ENCODE measurements at regions not wholly inside any gene's neighbourhood (a gene's known extent, or its start where the extent isn't known, plus 50 kb on each side); places are given as distances from the start of the nearest gene placed in this dataset.

- no peak overlapping the region for H3K9ac ChIP-seq (ENCODE audit: low read length)
- H3K27ac ChIP-seq (ENCODE audit: low read length) = no peak overlapping the region
- H3K9me3 ChIP-seq (ENCODE audit: insufficient read depth, low read length) = no peaks in the 10 kb centered on the region
- TF ChIP-seq EZH2phosphoT487 (IDR thresholded peaks at IDR 0.05; ENCODE audit: low read depth) (no peak), CTCF (IDR thresholded peaks at IDR 0.05; ENCODE audit: low read depth, low read length) (no peak)
- no peak overlapping the region for H3K4me2 ChIP-seq (ENCODE audit: low read length)
- H2AFZ ChIP-seq (ENCODE audit: low read depth, low read length) = no peak overlapping the region
- H3K27me3 ChIP-seq (ENCODE audit: low read depth, low read length) = no peaks in the 10 kb centered on the region
- H3K79me2 ChIP-seq (ENCODE audit: low read length) = no peaks in the 10 kb centered on the region
- H3K4me1 ChIP-seq (ENCODE audit: low read length) = no peaks in the 10 kb centered on the region
- no peaks in the 10 kb centered on the region for H4K20me1 ChIP-seq (ENCODE audit: insufficient read depth, low read length)
- no peak overlapping the region for H3K4me3 ChIP-seq (ENCODE audit: low read length)
- H3K36me3 ChIP-seq (replicated peaks; ENCODE audit: low read depth, low read length) = no peaks in the 10 kb centered on the region
Observed at GRCh38 chr15:39285071-39285470, 295.8 kb upstream of the THBS1 start.

GRCh38 chr15:39285663-39286062 is 295.2 kb upstream of the THBS1 start:
- no peak for TF ChIP-seq CTCF (IDR thresholded peaks at IDR 0.05; ENCODE audit: low read depth, low read length)
- TF ChIP-seq EZH2phosphoT487 (IDR thresholded peaks at IDR 0.05; ENCODE audit: low read depth) = no peak
- Histone ChIP-seq H3K27ac (ENCODE audit: low read length) (no peak overlapping the region), H3K4me2 (ENCODE audit: low read length) (no peak overlapping the region), H2AFZ (ENCODE audit: low read depth, low read length) (no peak overlapping the region), H3K27me3 (ENCODE audit: low read depth, low read length) (no peaks in the 10 kb centered on the region), H4K20me1 (ENCODE audit: insufficient read depth, low read length) (no peaks in the 10 kb centered on the region), H3K36me3 (replicated peaks; ENCODE audit: low read depth, low read length) (no peaks in the 10 kb centered on the region), H3K4me1 (ENCODE audit: low read length) (no peaks in the 10 kb centered on the region), H3K79me2 (ENCODE audit: low read length) (no peaks in the 10 kb centered on the region), H3K9me3 (ENCODE audit: insufficient read depth, low read length) (no peaks in the 10 kb centered on the region), H3K9ac (ENCODE audit: low read length) (no peak overlapping the region), H3K4me3 (ENCODE audit: low read length) (no peak overlapping the region)

GRCh38 chr15:39286706-39287105 is 294.2 kb upstream of the THBS1 start:
- Histone ChIP-seq H3K27me3 (ENCODE audit: low read depth, low read length) (no peaks in the 10 kb centered on the region), H3K4me2 (ENCODE audit: low read length) (no peak overlapping the region), H3K4me3 (ENCODE audit: low read length) (no peak overlapping the region), H3K9ac (ENCODE audit: low read length) (no peak overlapping the region), H3K4me1 (ENCODE audit: low read length) (no peaks in the 10 kb centered on the region), H3K79me2 (ENCODE audit: low read length) (no peaks in the 10 kb centered on the region), H3K27ac (ENCODE audit: low read length) (no peak overlapping the region), H4K20me1 (ENCODE audit: insufficient read depth, low read length) (no peaks in the 10 kb centered on the region), H2AFZ (ENCODE audit: low read depth, low read length) (no peak overlapping the region), H3K9me3 (ENCODE audit: insufficient read depth, low read length) (no peaks in the 10 kb centered on the region), H3K36me3 (replicated peaks; ENCODE audit: low read depth, low read length) (no peaks in the 10 kb centered on the region)
- TF ChIP-seq CTCF (IDR thresholded peaks at IDR 0.05; ENCODE audit: low read depth, low read length) (no peak), EZH2phosphoT487 (IDR thresholded peaks at IDR 0.05; ENCODE audit: low read depth) (no peak)

- no peaks in the 10 kb centered on the region for H4K20me1 ChIP-seq (ENCODE audit: insufficient read depth, low read length)
- H3K27me3 ChIP-seq (ENCODE audit: low read depth, low read length) = no peaks in the 10 kb centered on the region
- peaks cover 6% of the 10 kb centered on the region; the same call in 1 of the 2 replicates for H3K9me3 ChIP-seq (ENCODE audit: insufficient read depth, low read length)
- TF ChIP-seq CTCF (IDR thresholded peaks at IDR 0.05; ENCODE audit: low read depth, low read length) = no peak
- TF ChIP-seq EZH2phosphoT487 (IDR thresholded peaks at IDR 0.05; ENCODE audit: low read depth) = no peak
- H2AFZ ChIP-seq (ENCODE audit: low read depth, low read length) = no peak overlapping the region
- H3K36me3 ChIP-seq (replicated peaks; ENCODE audit: low read depth, low read length) = no peaks in the 10 kb centered on the region
- H3K4me3 ChIP-seq (ENCODE audit: low read length) = no peak overlapping the region
- no peaks in the 10 kb centered on the region for H3K79me2 ChIP-seq (ENCODE audit: low read length)
- H3K4me2 ChIP-seq (ENCODE audit: low read length) = no peak overlapping the region
- no peaks in the 10 kb centered on the region for H3K4me1 ChIP-seq (ENCODE audit: low read length)
- H3K27ac ChIP-seq (ENCODE audit: low read length) = no peak overlapping the region
- H3K9ac ChIP-seq (ENCODE audit: low read length) = no peak overlapping the region
Observed at GRCh38 chr15:39287322-39288195, 293.3 kb upstream of the THBS1 start.

Measured in OCI-LY3 (cell line).